Astrocyte of the cerebellum (primary cell): ENCODE measurements at regions not wholly inside any gene's neighbourhood (a gene's known extent, or its start where the extent isn't known, plus 50 kb on each side); places are given as distances from the start of the nearest gene placed in this dataset.
A peak's percentile ranks its signal among the peaks of the same experiment; 100 is the strongest.

Source experiments
- DNase-seq: peaks from one replicate; pipeline ENCODE4 v3.0.0-alpha.2; 2011; ENCODE audit warnings: low read depth
- H3K4me3 ChIP-seq: 2 replicates; pipeline ENCODE4 v1.5.1; 2011; ENCODE audit warnings: mild to moderate bottlenecking, low read depth, low read length, moderate library complexity
- CTCF ChIP-seq: IDR thresholded peaks from 2 replicates; pipeline ENCODE4 v1.5.1; 2012; ENCODE audit warnings: low read length, low read depth, moderate library complexity, mild to moderate bottlenecking; ENCODE audit errors: missing control alignments
- in situ Hi-C: cut with HindIII; loops from 2 replicates; pipeline ENCODE4 v1.10.0; 2017; ENCODE audit warnings: low sequenced_read_pairs

- TF ChIP-seq CTCF = no peak
- in situ Hi-C loops = no loop called here
- H3K4me3 ChIP-seq = no peak overlapping the region
- no peak for DNase-seq
Measured at GRCh38 chr9:16182784-16183183, 629.9 kb downstream of the CCDC171 start.

GRCh38 chr9:16184964-16185646, 632.3 kb downstream of the CCDC171 start:
- DNase-seq = no peak
- in situ Hi-C loops = no loop called here
- H3K4me3 ChIP-seq = no peak overlapping the region
- TF ChIP-seq CTCF = no peak

GRCh38 chr9:16191191-16191590, 638.3 kb downstream of the CCDC171 start:
- in situ Hi-C loops = no loop called here
- no peak overlapping the region for H3K4me3 ChIP-seq
- DNase-seq = no peak
- TF ChIP-seq CTCF = no peak

- in situ Hi-C loops = no loop called here
- peak; percentile 80 for DNase-seq
- TF ChIP-seq CTCF = peak; percentile 84
- H3K4me3 ChIP-seq = no peak overlapping the region
Measured at GRCh38 chr9:16191691-16192402, 639.0 kb downstream of the CCDC171 start.

GRCh38 chr9:16192403-16193017, 639.7 kb downstream of the CCDC171 start:
- no peak for DNase-seq
- H3K4me3 ChIP-seq = no peak overlapping the region
- in situ Hi-C loops = no loop called here

More at GRCh38 chr9:16192403-16193017, 639.7 kb downstream of the CCDC171 start:
- TF ChIP-seq CTCF = no peak
